ENCODE measurements at regions not wholly inside any gene's neighbourhood (a gene's known extent, or its start where the extent isn't known, plus 50 kb on each side); places are given as distances from the start of the nearest gene placed in this dataset.

- no peaks in the 10 kb centered on the region for H3K9me3 ChIP-seq (ENCODE audit: insufficient read depth, low read length, severe bottlenecking)
- no peaks in the 10 kb centered on the region for H3K79me2 ChIP-seq (ENCODE audit: insufficient read depth, low read length)
- no peak for TF ChIP-seq CTCF (IDR thresholded peaks at IDR 0.05; ENCODE audit: borderline replicate concordance, extremely low read depth, low read length, poor library complexity, severe bottlenecking)
- TF ChIP-seq EZH2 (IDR thresholded peaks at IDR 0.05; ENCODE audit: borderline replicate concordance, low read depth, low read length, severe bottlenecking) = no peak
- H3K36me3 ChIP-seq (ENCODE audit: insufficient read depth, low read length) = no peaks in the 10 kb centered on the region
- ATAC-seq (ENCODE audit: insufficient read depth, low read depth) = no peak
- no peak overlapping the region for H3K4me3 ChIP-seq (ENCODE audit: low read depth in 1 of 2, low read length in 2 of 2)
- H3K27me3 ChIP-seq (ENCODE audit: insufficient read depth, low read length, poor library complexity) = no peaks in the 10 kb centered on the region
- no peak for DNase-seq
- no peak overlapping the region for H3K9ac ChIP-seq (ENCODE audit: low read depth, low read length)
- no peaks in the 10 kb centered on the region for H4K20me1 ChIP-seq (ENCODE audit: insufficient read depth, low read length)
- no peaks in the 10 kb centered on the region for H3K4me1 ChIP-seq (ENCODE audit: insufficient read depth, low read length)
- H2AFZ ChIP-seq (ENCODE audit: low read depth, low read length) = no peak overlapping the region
- no peak overlapping the region for H3K4me2 ChIP-seq (ENCODE audit: insufficient read depth, low read length)
- no peak overlapping the region for H3K27ac ChIP-seq (ENCODE audit: low read length)
Observed at GRCh38 chr1:238111081-238111480, 220.4 kb upstream of the ZP4 start.

- Histone ChIP-seq H3K9me3 (ENCODE audit: insufficient read depth, low read length, severe bottlenecking) (no peaks in the 10 kb centered on the region), H3K9ac (ENCODE audit: low read depth, low read length) (no peak overlapping the region), H3K4me1 (ENCODE audit: insufficient read depth, low read length) (no peaks in the 10 kb centered on the region), H3K4me3 (ENCODE audit: low read depth in 1 of 2, low read length in 2 of 2) (no peak overlapping the region), H3K4me2 (ENCODE audit: insufficient read depth, low read length) (no peak overlapping the region), H3K27ac (ENCODE audit: low read length) (no peak overlapping the region), H2AFZ (ENCODE audit: low read depth, low read length) (no peak overlapping the region), H3K27me3 (ENCODE audit: insufficient read depth, low read length, poor library complexity) (no peaks in the 10 kb centered on the region), H3K79me2 (ENCODE audit: insufficient read depth, low read length) (no peaks in the 10 kb centered on the region), H3K36me3 (ENCODE audit: insufficient read depth, low read length) (no peaks in the 10 kb centered on the region), H4K20me1 (ENCODE audit: insufficient read depth, low read length) (no peaks in the 10 kb centered on the region)
- no peak for ATAC-seq (ENCODE audit: insufficient read depth, low read depth)
- TF ChIP-seq EZH2 (IDR thresholded peaks at IDR 0.05; ENCODE audit: borderline replicate concordance, low read depth, low read length, severe bottlenecking) (no peak), CTCF (IDR thresholded peaks at IDR 0.05; ENCODE audit: borderline replicate concordance, extremely low read depth, low read length, poor library complexity, severe bottlenecking) (no peak)
- no peak for DNase-seq
Observed at GRCh38 chr1:238108417-238108816, 217.7 kb upstream of the ZP4 start.

- H3K27me3 ChIP-seq (ENCODE audit: insufficient read depth, low read length, poor library complexity) = no peaks in the 10 kb centered on the region
- no peaks in the 10 kb centered on the region for H3K79me2 ChIP-seq (ENCODE audit: insufficient read depth, low read length)
- no peak overlapping the region for H2AFZ ChIP-seq (ENCODE audit: low read depth, low read length)
- TF ChIP-seq CTCF (IDR thresholded peaks at IDR 0.05; ENCODE audit: borderline replicate concordance, extremely low read depth, low read length, poor library complexity, severe bottlenecking) (no peak), EZH2 (IDR thresholded peaks at IDR 0.05; ENCODE audit: borderline replicate concordance, low read depth, low read length, severe bottlenecking) (no peak)
- no peaks in the 10 kb centered on the region for H3K36me3 ChIP-seq (ENCODE audit: insufficient read depth, low read length)
- H3K9me3 ChIP-seq (ENCODE audit: insufficient read depth, low read length, severe bottlenecking) = no peaks in the 10 kb centered on the region
- no peak overlapping the region for H3K4me3 ChIP-seq (ENCODE audit: low read depth in 1 of 2, low read length in 2 of 2)
- H3K4me1 ChIP-seq (ENCODE audit: insufficient read depth, low read length) = no peaks in the 10 kb centered on the region
- DNase-seq (no peak), ATAC-seq (ENCODE audit: insufficient read depth, low read depth) (no peak)
- no peaks in the 10 kb centered on the region for H4K20me1 ChIP-seq (ENCODE audit: insufficient read depth, low read length)
- H3K9ac ChIP-seq (ENCODE audit: low read depth, low read length) = no peak overlapping the region
- no peak overlapping the region for H3K27ac ChIP-seq (ENCODE audit: low read length)
- H3K4me2 ChIP-seq (ENCODE audit: insufficient read depth, low read length) = no peak overlapping the region
Observed at GRCh38 chr1:238107322-238107721, 216.6 kb upstream of the ZP4 start.

GRCh38 chr1:238104752-238105151 lies 214.0 kb upstream of the ZP4 start:
- Histone ChIP-seq H4K20me1 (ENCODE audit: insufficient read depth, low read length) (no peaks in the 10 kb centered on the region), H3K4me3 (ENCODE audit: low read depth in 1 of 2, low read length in 2 of 2) (no peak overlapping the region), H3K4me1 (ENCODE audit: insufficient read depth, low read length) (no peaks in the 10 kb centered on the region), H2AFZ (ENCODE audit: low read depth, low read length) (no peak overlapping the region), H3K4me2 (ENCODE audit: insufficient read depth, low read length) (no peak overlapping the region), H3K9ac (ENCODE audit: low read depth, low read length) (no peak overlapping the region), H3K9me3 (ENCODE audit: insufficient read depth, low read length, severe bottlenecking) (no peaks in the 10 kb centered on the region), H3K36me3 (ENCODE audit: insufficient read depth, low read length) (no peaks in the 10 kb centered on the region), H3K27ac (ENCODE audit: low read length) (no peak overlapping the region), H3K27me3 (ENCODE audit: insufficient read depth, low read length, poor library complexity) (no peaks in the 10 kb centered on the region), H3K79me2 (ENCODE audit: insufficient read depth, low read length) (no peaks in the 10 kb centered on the region)
- no peak for DNase-seq
- ATAC-seq (ENCODE audit: insufficient read depth, low read depth) = no peak
- TF ChIP-seq CTCF (IDR thresholded peaks at IDR 0.05; ENCODE audit: borderline replicate concordance, extremely low read depth, low read length, poor library complexity, severe bottlenecking) = no peak
- TF ChIP-seq EZH2 (IDR thresholded peaks at IDR 0.05; ENCODE audit: borderline replicate concordance, low read depth, low read length, severe bottlenecking) = no peak

Measured in DND-41 (cell line).